ENCODE measurements at regions not wholly inside any gene's neighbourhood (a gene's known extent, or its start where the extent isn't known, plus 50 kb on each side); places are given as distances from the start of the nearest gene placed in this dataset.

DNA sequence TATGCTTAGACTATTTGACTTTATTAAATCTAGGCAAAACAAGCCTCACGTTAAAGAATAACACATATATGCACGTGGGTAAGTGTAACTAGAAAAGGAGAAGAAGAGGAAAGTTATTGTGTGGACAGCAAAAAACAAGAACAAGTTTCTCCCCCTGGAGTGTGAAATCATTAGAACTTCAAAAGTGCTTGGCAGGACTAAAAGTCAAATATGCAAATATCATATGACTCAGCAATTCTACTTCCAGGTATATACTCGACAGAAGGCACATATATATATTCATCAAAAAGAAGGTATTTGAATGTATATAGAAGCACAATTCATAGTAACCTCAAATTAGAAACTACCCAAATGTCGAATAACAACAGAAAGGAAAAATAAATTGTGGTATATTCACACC lies 68.9 kb upstream of the STXBP5L start:
- TF ChIP-seq, protein P1, sequence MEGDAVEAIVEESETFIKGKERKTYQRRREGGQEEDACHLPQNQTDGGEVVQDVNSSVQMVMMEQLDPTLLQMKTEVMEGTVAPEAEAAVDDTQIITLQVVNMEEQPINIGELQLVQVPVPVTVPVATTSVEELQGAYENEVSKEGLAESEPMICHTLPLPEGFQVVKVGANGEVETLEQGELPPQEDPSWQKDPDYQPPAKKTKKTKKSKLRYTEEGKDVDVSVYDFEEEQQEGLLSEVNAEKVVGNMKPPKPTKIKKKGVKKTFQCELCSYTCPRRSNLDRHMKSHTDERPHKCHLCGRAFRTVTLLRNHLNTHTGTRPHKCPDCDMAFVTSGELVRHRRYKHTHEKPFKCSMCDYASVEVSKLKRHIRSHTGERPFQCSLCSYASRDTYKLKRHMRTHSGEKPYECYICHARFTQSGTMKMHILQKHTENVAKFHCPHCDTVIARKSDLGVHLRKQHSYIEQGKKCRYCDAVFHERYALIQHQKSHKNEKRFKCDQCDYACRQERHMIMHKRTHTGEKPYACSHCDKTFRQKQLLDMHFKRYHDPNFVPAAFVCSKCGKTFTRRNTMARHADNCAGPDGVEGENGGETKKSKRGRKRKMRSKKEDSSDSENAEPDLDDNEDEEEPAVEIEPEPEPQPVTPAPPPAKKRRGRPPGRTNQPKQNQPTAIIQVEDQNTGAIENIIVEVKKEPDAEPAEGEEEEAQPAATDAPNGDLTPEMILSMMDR (IDR thresholded peaks at IDR 0.05), result no peak
- TF ChIP-seq POLR2A (IDR thresholded peaks at IDR 0.05), result no peak

Measured in heart left ventricle (tissue), 13 donors.